HG02759 (cell line): ENCODE measurements at regions not wholly inside any gene's neighbourhood (a gene's known extent, or its start where the extent isn't known, plus 50 kb on each side); places are given as distances from the start of the nearest gene placed in this dataset.

Experiments
- ATAC-seq: cut with Tn5 transposase; IDR thresholded peaks from one replicate; pipeline ENCODE4 v1.9.1; 2021; ENCODE audit warnings: mild to moderate bottlenecking, moderate library complexity; ENCODE audit not compliant: unreplicated experiment

- ATAC-seq, result no peak
These were observed 267.4 kb downstream of the ALG10 start for GRCh38 chr12:34289431-34290380.

GRCh38 chr12:34290381-34290995 lies 268.2 kb downstream of the ALG10 start:
- no peak for ATAC-seq

DNA sequence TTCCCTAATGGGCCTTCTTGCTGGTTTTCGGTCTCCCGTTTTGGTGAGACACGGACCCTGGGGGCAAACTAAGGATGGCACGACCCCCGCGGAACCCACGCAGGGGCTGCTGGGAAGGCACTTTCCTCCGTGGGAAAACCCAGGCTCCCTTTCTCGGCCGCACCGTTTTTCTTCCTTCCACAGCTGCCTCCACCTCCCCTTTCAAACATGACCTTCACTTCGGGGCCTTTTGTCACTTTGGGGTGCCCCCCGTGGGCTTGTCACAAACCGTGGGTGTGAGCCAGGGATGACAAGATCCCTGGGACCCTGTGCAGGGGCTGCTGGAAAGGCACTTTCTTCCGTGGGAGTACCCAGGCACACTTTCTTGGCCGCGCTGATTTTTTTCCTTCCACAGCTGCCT lies 268.7 kb downstream of the ALG10 start:
- ATAC-seq, result no peak

GRCh38 chr12:34291426-34291901 lies 269.2 kb downstream of the ALG10 start:
- ATAC-seq, result no peak

GRCh38 chr12:34292736-34293625 lies 270.7 kb downstream of the ALG10 start:
- no peak for ATAC-seq

DNA sequence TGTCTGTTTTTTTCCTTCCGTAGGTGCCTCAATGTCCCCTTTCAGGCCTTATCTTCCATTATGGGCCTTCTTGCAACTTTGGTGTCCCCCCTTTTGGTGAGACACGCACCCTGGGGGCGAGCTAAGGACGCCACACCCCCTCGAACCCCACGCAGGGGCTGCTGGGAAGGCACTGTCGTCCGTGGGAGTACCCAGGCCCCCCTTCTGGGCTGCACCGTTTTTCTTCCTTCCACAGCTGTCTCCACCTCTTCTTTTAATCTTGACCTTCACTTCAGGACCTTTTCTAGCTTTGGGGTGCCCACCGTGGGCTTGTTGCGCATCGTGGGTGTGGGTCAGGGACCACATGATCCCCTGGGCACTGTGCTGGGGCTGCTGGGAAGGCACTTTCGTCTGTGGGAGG lies 271.8 kb downstream of the ALG10 start:
- no peak for ATAC-seq

GRCh38 chr12:34294671-34295365 lies 272.5 kb downstream of the ALG10 start:
- ATAC-seq, result no peak

DNA sequence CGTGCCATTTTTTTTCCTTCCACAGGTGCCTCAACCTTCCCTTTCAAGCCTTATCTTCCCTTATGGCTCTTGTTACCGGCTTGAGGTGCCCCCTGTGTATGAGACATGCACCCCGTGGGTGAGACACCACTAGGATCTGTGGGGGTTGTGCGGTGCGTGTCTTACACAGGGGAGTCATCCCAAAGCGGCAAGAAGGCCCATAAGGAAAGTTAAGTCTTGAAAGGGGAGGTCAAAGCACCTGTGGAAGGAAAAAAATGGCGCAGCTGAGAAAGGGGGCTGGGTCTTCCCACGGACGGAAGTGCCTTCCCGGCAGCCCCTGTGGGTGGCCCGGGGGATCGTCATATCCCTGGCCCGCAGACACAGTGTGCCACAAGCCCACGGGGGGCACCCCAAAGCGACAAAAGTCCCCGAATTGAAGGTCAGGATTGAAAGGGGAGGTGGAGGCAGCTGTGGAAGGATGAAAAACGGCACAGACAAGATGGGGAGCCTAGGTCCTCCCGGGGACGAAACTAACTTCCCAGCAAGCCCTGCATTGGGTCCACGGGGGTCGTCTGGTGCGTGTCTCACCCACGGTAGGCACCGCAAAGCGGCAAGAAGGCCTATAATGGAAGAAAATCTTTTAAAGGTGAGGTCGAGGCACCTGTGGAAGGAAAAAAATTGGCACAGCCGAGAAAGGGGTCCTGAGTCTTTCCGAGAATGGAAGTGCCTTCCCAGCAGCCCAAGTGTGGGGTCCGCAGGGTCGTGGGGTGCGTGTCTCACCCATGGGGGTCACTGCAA lies 273.3 kb downstream of the ALG10 start:
- ATAC-seq, result no peak

DNA sequence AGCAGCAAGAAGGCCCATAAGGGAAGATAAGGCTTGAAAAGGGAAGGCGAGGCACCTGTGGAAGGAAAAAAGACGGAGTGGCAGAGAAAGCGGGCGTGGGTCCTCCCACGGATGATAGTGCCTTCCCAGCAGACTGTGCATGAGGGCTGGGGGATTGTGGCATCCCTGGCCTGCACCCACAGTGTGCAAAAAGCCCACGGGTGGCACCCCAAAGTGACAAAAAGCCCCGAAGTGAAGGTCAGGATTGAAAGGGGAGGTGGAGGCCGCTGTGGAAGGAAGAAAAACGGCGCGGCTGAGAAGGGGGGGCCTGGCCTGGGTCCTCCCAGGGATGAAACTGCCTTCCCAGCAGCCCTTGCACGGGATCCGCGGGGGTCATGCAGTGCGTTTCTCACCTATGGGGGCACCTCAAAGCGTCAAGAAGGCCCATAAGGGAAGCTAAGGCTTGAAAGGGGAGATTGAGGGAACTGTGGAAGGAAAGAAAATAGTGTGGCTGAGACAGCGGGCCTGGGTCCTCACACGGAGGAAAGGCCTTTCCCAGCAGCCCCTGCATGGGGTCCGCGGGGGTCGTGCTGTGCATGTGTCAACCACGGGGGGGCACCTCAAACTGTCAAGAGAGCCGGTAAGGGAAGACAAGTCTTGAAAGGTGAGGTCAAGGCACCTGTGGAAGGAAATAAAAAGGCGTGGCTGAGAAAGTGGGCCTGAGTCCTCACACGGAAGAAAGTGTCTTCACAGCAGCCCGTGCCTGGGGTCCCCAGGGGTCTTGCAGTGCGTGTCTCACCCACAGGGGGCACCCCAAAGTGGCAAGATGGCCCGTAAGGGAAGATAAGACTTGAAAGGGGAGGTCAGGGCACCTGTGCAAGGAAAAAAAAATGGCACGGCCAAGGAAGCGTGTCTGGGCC lies 274.1 kb downstream of the ALG10 start:
- no peak for ATAC-seq

DNA sequence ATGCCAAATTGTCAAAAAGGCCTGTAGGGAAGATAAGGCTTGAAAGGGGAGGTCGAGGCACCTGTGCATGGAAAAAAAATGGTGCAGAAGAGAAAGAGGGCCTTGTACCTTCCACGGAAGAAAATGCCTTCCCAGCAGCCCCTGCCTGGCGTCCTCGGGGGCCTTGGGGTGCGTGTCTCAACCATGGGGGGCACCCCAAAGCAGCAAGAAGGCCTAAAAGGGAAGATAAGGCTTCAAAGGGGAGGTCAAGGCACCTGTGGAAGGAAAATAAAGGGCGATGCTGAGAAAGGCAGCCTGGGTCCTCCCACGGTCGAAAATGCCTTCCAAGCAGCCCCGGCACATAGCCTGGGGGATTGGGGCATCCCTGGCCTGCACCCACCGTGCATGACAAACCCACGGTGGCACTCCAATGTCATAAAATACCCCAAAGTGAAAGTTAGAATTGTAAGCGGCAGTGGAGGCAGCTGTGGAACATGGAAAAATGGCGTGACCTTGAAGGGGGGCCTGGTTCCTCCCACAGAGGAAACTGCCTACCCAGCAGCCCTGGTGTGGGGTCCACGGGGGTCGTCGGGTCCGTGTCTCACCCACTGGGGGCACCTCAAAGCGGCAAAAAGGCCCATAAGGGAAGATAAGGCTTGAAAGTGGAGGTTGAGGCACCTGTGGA lies 275.0 kb downstream of the ALG10 start:
- ATAC-seq, result no peak

DNA sequence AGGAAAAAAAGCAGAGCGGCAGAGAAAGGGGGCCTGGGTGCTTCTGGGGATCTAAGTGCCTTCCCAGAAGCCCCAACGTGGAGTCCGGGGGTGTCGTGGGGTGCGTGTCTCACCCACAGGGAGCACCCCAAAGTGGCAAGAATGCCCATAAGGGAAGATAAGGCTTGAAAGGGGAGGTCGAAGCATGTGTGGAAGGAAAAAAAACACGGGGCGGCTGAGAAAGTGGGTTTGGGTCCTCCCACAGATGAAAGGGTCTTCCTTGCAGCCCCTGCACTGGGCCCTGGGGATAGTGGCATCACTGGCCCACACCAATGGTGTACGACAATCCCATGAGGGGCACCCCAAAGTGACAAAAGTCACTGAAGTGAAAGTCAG lies 275.5 kb downstream of the ALG10 start:
- ATAC-seq, result no peak

GRCh38 chr12:34298176-34298970 lies 276.1 kb downstream of the ALG10 start:
- ATAC-seq, result no peak

DNA sequence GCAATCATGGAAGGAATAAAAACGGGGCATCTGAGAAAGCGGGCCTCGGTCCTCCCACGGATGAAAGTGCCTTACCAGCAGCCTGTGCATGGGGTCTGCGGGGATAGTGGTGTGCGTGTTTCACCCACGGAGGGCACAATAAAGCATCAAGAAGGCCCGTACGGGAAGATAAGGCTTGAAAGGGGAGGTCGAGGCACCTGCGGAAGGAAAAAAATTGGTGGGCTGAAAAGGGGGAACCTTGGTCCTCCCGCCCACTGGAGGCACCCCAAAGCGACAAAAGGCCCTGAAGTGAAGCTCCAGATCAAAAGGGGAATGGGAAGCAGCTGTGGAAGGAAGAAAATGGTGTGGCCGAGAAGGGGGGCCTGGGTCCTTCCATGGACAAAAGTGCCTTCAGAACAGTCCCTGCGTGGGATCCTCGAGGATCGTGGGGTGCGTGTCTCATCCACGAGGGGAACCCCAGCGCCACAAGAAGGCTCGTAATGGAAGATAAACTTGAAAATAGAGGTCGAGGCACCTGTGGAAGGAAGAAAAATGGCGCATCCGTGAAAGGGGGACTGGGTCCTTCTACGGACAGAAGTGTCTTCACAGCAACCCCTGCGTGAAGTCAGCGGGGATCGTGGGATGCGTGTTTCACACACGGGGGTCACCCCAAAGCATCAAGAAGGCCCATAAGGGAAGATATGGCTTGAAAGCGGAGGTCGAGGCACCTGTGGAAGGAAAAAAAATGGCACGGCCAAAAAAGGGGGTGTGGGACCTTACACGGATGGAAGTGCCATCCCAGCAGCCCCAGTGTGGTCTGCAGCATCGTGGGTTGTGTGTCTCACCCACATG lies 276.9 kb downstream of the ALG10 start:
- no peak for ATAC-seq

DNA sequence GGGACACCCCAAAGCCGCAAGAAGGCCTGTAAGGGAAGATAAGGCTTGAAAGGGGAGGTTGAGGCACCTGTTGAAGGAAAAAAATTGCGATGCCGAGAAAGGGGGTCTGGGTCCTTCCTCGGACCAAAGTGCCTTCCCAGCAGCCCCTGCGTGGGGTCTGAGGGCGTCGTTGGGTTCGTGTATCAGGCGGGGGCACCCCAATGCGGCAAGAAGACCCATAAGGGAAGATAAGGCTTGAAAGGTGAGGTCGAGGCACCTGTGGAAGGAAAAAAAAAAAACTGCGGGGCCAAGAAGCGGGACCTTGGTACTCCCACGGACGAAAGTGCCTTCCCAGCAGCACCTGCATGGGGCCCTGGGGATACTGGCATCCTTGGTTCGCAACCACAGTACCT lies 277.5 kb downstream of the ALG10 start:
- no peak for ATAC-seq

- no peak for ATAC-seq
These were observed 278.3 kb downstream of the ALG10 start for GRCh38 chr12:34300376-34301250.
